Activated T-helper 2 cell treated with anti-CD3 and anti-CD28 coated beads, Interferon-gamma antibody, Interleukin-2, Interleukin-4, amounts not matched to agents 10 μg/mL and 5 μg/mL and 100 μg/mL, durations not matched to agents 14 hours and 24 hours and 36 hours (primary cell): ENCODE measurements at regions not wholly inside any gene's neighbourhood (a gene's known extent, or its start where the extent isn't known, plus 50 kb on each side); places are given as distances from the start of the nearest gene placed in this dataset.

ENCODE experiments used
- DNase-seq: peaks from one replicate; pipeline ENCODE4 v3.0.0; 2021; ENCODE audit warnings: low spot score
- H3K27ac Mint-ChIP-seq: one replicate; pipeline ENCODE4 v1.8.0; 2021; ENCODE audit warnings: mixed read lengths
- H3K27me3 Mint-ChIP-seq: one replicate; pipeline ENCODE4 v1.8.0; 2021; ENCODE audit warnings: low read depth, mixed read lengths
- H3K36me3 Mint-ChIP-seq: one replicate; pipeline ENCODE4 v1.8.0; 2021; ENCODE audit warnings: low read depth, mixed read lengths
- H3K4me1 Mint-ChIP-seq: one replicate; pipeline ENCODE4 v1.8.0; 2021; ENCODE audit warnings: low read depth, mixed read lengths
- H3K4me3 Mint-ChIP-seq: one replicate; pipeline ENCODE4 v1.8.0; 2021; ENCODE audit warnings: low read depth, mild to moderate bottlenecking, moderate library complexity, mixed read lengths
- H3K9me3 Mint-ChIP-seq: one replicate; pipeline ENCODE4 v1.8.0; 2021; ENCODE audit warnings: mixed read lengths
- intact Hi-C: fragments of 100-400 bp; cut with micrococcal nuclease; formaldehyde crosslinking; loops from one replicate; pipeline ENCODE4 v1.15.1; 2023

DNA sequence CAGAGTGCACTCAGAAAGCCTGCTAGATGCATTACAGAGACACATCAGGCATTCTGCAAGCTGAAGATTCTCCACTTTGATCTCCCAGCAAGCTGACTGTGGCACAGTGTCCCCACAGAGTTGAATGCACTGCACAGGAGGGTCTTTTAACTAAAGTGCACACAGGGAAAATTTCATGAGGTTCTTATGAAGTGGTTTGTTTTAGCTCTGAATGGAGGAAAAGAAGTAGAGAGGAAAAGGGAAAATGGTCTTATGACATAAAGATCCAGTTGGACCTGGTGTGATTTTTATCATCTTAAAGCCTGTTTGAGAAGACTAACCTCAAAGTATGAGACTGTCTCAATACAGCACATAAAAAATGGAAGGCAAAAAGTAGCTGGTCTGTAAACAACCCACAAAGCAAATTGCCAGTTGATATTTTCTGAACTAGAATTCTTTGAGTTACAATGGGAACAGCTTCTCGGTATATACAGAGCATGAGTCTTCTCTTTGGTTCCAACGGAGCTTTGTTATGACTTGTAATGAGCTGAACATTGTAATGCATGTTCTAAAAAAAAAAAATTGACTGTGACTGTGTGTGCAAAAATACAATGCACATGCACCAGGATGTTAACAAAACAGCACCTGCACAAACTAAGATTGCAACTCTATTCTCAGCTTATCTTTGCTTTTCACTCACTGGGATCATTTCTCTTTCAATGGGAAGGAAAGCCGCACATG is 383.0 kb upstream of the ID4 start:
- Mint-ChIP-seq H3K27me3 (no peaks in the 10 kb centered on the region), H3K36me3 (no peaks in the 10 kb centered on the region), H3K4me3 (no peak overlapping the region), H3K27ac (no peak overlapping the region), H3K4me1 (no peaks in the 10 kb centered on the region), H3K9me3 (no peaks in the 10 kb centered on the region)
- no peak for DNase-seq
- intact Hi-C loops: no loop called here

GRCh38 chr6:19454721-19455392 is 382.3 kb upstream of the ID4 start:
- Mint-ChIP-seq H3K4me3 (no peak overlapping the region), H3K4me1 (no peaks in the 10 kb centered on the region), H3K27ac (no peak overlapping the region), H3K36me3 (no peaks in the 10 kb centered on the region), H3K9me3 (no peaks in the 10 kb centered on the region), H3K27me3 (no peaks in the 10 kb centered on the region)
- intact Hi-C loops: no loop called here
- DNase-seq: no peak

GRCh38 chr6:19463250-19463649 is 373.9 kb upstream of the ID4 start:
- no peak overlapping the region for H3K27ac Mint-ChIP-seq
- no peaks in the 10 kb centered on the region for H3K9me3 Mint-ChIP-seq
- intact Hi-C loops: no loop called here

GRCh38 chr6:19463925-19464324 is 373.2 kb upstream of the ID4 start:
- H3K27me3 Mint-ChIP-seq: no peaks in the 10 kb centered on the region
- no peaks in the 10 kb centered on the region for H3K4me1 Mint-ChIP-seq
- no peak for DNase-seq
- H3K36me3 Mint-ChIP-seq: no peaks in the 10 kb centered on the region
- H3K9me3 Mint-ChIP-seq: no peaks in the 10 kb centered on the region
- H3K4me3 Mint-ChIP-seq: no peak overlapping the region
- intact Hi-C loops: no loop called here
- H3K27ac Mint-ChIP-seq: no peak overlapping the region

More at GRCh38 chr6:19463250-19463649, 373.9 kb upstream of the ID4 start:
- DNase-seq: no peak
- Mint-ChIP-seq H3K4me1 (no peaks in the 10 kb centered on the region), H3K27me3 (no peaks in the 10 kb centered on the region), H3K36me3 (no peaks in the 10 kb centered on the region), H3K4me3 (no peak overlapping the region)

DNA sequence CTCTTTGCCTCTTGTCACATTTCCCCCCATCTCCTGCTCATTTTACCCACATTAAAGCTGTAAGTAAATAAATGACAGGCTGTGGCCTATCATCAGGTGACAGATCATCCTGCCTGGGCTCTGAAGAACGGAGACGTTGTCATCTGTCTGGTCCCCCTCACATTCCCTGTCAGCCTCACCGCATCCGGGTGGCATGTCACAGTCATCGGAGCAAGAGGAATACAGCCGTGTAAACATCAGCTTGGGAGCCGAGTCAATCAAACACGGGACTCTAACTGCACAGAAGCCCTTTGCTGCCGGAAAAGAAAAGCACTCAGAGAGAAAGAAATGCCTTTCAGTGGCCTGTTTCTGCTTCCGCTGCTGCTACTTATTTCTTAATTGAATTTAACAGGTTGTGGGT is 371.9 kb upstream of the ID4 start:
- intact Hi-C loops: no loop called here
- Mint-ChIP-seq H3K27me3 (no peaks in the 10 kb centered on the region), H3K36me3 (no peaks in the 10 kb centered on the region), H3K4me1 (no peaks in the 10 kb centered on the region), H3K4me3 (no peak overlapping the region), H3K9me3 (no peaks in the 10 kb centered on the region), H3K27ac (no peak overlapping the region)
- no peak for DNase-seq

DNA sequence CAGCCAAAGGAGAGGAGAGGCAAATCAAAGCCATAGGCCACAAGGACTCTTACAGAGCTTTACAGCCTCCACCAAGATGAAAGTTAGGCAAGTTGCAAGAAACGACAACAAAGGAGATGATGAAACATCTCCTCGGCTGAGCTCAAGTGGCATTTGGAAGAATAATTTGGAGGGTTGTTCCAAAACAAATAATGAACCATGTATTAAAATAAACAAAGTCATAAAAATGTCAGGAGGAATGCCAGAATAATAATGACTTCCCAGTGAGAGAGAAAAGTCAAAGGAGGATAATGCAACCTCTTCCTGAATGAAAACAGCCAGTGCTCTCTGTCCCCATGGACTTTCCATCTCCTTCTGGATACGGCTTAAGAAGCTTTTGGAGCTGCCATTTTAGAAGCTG is 371.4 kb upstream of the ID4 start:
- Mint-ChIP-seq H3K9me3 (no peaks in the 10 kb centered on the region), H3K4me1 (no peaks in the 10 kb centered on the region), H3K27ac (no peak overlapping the region), H3K4me3 (no peak overlapping the region), H3K27me3 (no peaks in the 10 kb centered on the region), H3K36me3 (no peaks in the 10 kb centered on the region)
- intact Hi-C loops: no loop called here
- no peak for DNase-seq

- Mint-ChIP-seq H3K36me3 (no peaks in the 10 kb centered on the region), H3K4me1 (no peaks in the 10 kb centered on the region), H3K9me3 (peaks cover 8% of the 10 kb centered on the region), H3K4me3 (no peak overlapping the region), H3K27ac (no peak overlapping the region), H3K27me3 (no peaks in the 10 kb centered on the region)
- intact Hi-C loops: no loop called here
- DNase-seq: no peak
Measured at GRCh38 chr6:19470333-19470732, 366.8 kb upstream of the ID4 start.

DNA sequence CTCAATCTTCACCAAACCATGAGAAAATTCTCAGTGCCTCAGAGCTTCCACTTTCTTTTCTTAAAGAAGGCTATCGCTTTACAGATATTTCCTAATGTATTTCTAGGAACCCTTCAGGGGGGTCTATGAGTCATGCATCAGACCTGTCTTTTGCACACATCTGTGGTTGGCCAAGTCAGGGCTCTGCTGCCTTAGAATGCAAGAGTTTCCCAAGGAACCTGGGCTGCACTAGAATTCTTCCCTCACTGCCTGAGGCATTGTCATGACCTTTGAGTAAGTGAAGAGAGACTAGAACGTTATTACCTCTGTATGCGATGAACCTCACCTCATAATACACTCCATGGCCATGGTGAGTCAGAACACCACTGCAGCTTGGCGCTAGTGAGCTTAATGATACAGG is 365.0 kb upstream of the ID4 start:
- intact Hi-C loops: no loop called here
- no peaks in the 10 kb centered on the region for H3K4me1 Mint-ChIP-seq
- H3K4me3 Mint-ChIP-seq: no peak overlapping the region
- H3K9me3 Mint-ChIP-seq: peaks cover 12% of the 10 kb centered on the region
- no peaks in the 10 kb centered on the region for H3K27me3 Mint-ChIP-seq
- H3K27ac Mint-ChIP-seq: no peak overlapping the region
- H3K36me3 Mint-ChIP-seq: no peaks in the 10 kb centered on the region
- no peak for DNase-seq

DNA sequence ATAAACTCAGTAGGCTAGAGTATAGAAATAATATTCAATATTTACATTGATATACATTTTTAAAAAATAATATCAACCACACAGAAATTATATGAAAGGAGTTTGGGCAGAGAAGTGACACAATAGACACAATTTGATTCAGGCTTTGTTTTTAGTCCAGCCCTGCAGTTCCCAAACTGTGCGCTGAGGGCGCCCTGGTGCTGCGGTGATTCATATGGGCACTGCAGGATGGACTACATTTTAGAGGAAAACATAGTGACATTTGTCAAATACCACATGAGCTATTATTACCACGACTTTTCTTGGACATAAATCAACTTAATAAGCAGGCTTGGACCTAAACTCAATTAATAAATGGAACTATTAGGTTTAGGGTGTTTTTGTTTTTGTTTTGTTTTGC is 364.3 kb upstream of the ID4 start:
- Mint-ChIP-seq H3K4me3 (no peak overlapping the region), H3K27ac (no peak overlapping the region), H3K27me3 (no peaks in the 10 kb centered on the region), H3K9me3 (peaks cover 12% of the 10 kb centered on the region), H3K4me1 (no peaks in the 10 kb centered on the region), H3K36me3 (no peaks in the 10 kb centered on the region)
- intact Hi-C loops: no loop called here
- no peak for DNase-seq

DNA sequence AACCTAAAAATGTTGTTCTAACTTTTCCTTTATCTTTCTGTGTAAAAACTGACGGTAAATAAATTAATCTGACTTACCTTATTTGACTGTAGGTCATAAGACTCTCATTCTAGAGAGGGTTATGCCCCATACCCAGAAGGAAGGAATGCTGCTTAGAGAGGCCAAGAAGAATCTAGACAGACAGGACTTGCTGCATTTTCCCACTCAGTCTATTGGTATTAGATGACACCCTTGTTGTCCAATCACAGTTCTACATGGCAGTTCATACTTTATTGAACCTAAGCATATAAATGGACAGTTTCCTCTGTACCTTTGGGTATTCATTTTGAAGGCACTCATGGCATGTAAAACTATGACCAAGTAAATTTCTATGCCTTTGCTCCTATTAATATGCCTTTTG is 359.6 kb upstream of the ID4 start:
- Mint-ChIP-seq H3K27ac (no peak overlapping the region), H3K36me3 (no peaks in the 10 kb centered on the region), H3K27me3 (no peaks in the 10 kb centered on the region), H3K9me3 (peaks cover 12% of the 10 kb centered on the region), H3K4me1 (no peaks in the 10 kb centered on the region), H3K4me3 (no peak overlapping the region)
- DNase-seq: no peak
- intact Hi-C loops: no loop called here

- Mint-ChIP-seq H3K27me3 (no peaks in the 10 kb centered on the region), H3K9me3 (peaks cover 12% of the 10 kb centered on the region), H3K36me3 (no peaks in the 10 kb centered on the region), H3K4me3 (no peak overlapping the region), H3K27ac (no peak overlapping the region), H3K4me1 (no peaks in the 10 kb centered on the region)
- intact Hi-C loops: no loop called here
- DNase-seq: no peak
Measured at GRCh38 chr6:19478273-19478672, 358.9 kb upstream of the ID4 start.

DNA sequence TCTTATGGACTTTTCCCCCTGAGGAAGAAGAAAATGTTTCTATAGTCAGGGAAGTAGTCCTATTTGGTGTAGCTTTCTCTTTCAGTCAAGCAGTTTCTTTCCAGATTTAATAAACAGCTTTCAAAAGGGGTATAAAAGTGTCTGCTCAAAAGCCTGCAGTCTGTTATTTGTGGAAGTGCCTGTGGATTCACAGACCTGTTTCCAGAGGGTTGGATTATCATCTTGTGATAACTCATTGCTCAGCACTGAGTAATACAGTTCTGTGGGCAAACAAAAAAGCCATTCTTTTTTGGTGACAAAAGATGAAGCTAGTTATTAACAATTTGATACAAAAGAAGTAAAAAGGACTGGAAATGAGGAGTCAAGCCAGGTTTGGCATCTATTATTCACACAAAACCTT is 358.2 kb upstream of the ID4 start:
- Mint-ChIP-seq H3K36me3 (no peaks in the 10 kb centered on the region), H3K27ac (no peak overlapping the region), H3K4me3 (no peak overlapping the region), H3K9me3 (peaks cover 6% of the 10 kb centered on the region), H3K27me3 (no peaks in the 10 kb centered on the region), H3K4me1 (no peaks in the 10 kb centered on the region)
- intact Hi-C loops: no loop called here
- DNase-seq: no peak

DNA sequence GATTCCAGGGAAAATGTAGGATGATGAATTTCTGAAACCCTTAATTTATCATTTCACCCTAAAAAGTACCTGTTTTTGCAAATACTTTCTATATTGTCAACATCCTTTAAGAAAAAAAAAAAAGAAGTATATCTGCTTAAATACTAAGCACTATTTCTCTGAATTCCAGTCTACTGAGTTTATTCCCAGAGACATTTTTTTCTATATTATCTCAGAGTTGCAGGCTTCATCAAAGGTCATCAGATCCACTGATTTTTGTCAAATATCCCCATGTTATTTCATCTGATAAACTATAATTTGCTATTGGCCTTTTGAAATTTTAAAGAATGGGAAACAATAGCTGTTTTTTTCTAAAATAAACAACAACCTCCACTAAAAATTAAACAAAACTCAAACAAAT is 357.6 kb upstream of the ID4 start:
- H3K36me3 Mint-ChIP-seq: no peaks in the 10 kb centered on the region
- peaks cover 5% of the 10 kb centered on the region for H3K9me3 Mint-ChIP-seq
- intact Hi-C loops: no loop called here
- no peak overlapping the region for H3K4me3 Mint-ChIP-seq
- H3K27ac Mint-ChIP-seq: no peak overlapping the region
- H3K27me3 Mint-ChIP-seq: no peaks in the 10 kb centered on the region
- DNase-seq: no peak
- H3K4me1 Mint-ChIP-seq: no peaks in the 10 kb centered on the region
